GM10266 (cell line): ENCODE measurements at regions not wholly inside any gene's neighbourhood (a gene's known extent, or its start where the extent isn't known, plus 50 kb on each side); places are given as distances from the start of the nearest gene placed in this dataset.

ENCODE experiments used
- DNase-seq: peaks from one replicate; pipeline ENCODE4 v3.0.0; 2012; ENCODE audit errors: extremely low spot score
- TF ChIP-seq, protein P1 (sequence below): IDR thresholded peaks from 2 replicates; pipeline ENCODE4 v1.5.1; 2012; ENCODE audit warnings: mild to moderate bottlenecking, low read depth; ENCODE audit not compliant: control insufficient read depth, insufficient read depth; ENCODE audit errors: missing control alignments

DNA sequence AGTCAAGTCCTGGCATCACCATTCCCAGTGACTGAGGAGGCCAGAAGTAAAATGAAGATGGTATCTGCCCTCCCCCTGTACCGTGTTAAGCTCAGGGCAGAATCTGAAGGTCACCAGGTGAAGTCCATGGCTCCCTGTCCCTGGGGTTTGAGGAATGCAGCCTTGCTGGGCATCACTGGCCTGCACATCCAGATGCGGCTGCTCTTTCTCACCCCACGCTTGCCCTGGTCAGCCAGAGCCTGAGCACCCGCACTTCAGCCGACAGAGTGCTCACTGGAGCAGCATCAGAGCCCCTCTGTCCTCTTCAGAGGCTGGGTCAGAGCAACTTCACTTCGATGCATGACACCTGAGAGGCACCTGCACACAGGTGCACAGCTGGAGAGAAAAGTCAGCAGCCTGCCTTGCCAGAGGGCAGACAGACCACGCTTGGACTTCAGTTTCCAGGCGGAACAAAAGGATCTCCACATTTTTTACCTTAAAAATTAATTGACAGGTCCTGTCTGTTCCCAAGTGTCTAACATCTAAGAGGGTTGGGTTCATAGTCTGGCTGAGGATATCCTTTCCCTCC is 267.3 kb downstream of the ANAPC1 start:
- TF ChIP-seq, protein P1, sequence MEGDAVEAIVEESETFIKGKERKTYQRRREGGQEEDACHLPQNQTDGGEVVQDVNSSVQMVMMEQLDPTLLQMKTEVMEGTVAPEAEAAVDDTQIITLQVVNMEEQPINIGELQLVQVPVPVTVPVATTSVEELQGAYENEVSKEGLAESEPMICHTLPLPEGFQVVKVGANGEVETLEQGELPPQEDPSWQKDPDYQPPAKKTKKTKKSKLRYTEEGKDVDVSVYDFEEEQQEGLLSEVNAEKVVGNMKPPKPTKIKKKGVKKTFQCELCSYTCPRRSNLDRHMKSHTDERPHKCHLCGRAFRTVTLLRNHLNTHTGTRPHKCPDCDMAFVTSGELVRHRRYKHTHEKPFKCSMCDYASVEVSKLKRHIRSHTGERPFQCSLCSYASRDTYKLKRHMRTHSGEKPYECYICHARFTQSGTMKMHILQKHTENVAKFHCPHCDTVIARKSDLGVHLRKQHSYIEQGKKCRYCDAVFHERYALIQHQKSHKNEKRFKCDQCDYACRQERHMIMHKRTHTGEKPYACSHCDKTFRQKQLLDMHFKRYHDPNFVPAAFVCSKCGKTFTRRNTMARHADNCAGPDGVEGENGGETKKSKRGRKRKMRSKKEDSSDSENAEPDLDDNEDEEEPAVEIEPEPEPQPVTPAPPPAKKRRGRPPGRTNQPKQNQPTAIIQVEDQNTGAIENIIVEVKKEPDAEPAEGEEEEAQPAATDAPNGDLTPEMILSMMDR: no peak
- no peak for DNase-seq

GRCh38 chr2:111617299-111618225 is 266.4 kb downstream of the ANAPC1 start:
- no peak for DNase-seq

DNA sequence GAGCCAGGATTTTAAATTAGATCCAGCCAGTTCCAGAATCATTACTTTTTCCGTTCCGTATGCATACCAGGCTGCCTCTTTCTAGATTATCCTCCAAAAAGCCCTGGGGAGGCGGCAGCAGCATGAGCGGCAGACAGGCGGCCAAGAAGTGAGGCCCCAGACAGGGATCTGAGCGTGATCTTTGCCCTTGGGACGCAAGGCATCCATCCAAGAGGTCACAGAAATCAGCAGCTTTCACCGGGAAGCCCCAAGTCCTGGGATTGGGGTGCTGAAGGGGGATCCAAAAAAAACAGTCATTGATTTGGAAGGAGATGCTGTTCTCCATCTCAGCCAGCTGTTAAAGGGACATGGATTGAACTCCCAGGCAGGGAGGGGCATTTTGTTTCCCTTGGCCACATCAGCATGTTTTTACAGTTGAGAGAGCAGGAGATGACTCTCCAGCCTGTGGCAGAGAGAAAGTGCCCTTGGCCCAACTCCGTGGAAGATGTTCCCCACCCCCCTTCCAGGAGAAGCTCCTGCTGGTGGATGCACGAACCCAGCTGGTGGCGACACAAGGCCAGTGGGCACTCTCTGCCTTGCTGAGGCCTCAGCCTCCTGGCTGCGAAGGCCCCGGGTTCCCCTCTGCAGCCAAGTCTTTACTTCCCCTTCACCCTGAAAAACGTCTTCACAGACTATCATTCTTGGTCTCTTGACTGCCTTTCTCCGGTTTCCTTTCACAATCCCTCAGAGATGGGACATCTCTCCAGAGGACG is 265.6 kb downstream of the ANAPC1 start:
- no peak for DNase-seq
- TF ChIP-seq, protein P1: no peak

More at GRCh38 chr2:111617299-111618225, 266.4 kb downstream of the ANAPC1 start:
- TF ChIP-seq, protein P1: no peak

GRCh38 chr2:111618978-111619902 is 264.8 kb downstream of the ANAPC1 start:
- DNase-seq: no peak
- TF ChIP-seq, protein P1: peak; percentile 11

GRCh38 chr2:111620281-111620680 is 263.7 kb downstream of the ANAPC1 start:
- TF ChIP-seq, protein P1: no peak
- DNase-seq: no peak

- DNase-seq: no peak
- TF ChIP-seq, protein P1: no peak
Measured at GRCh38 chr2:111622859-111623258, 261.1 kb downstream of the ANAPC1 start.
